GM18517 (cell line): ENCODE measurements at regions not wholly inside any gene's neighbourhood (a gene's known extent, or its start where the extent isn't known, plus 50 kb on each side); places are given as distances from the start of the nearest gene placed in this dataset.
A peak's percentile ranks its signal among the peaks of the same experiment; 100 is the strongest.
"Not testable (repeated sequence)": the region's sequence is repeated elsewhere in the genome, so short reads cannot be mapped to it uniquely, and the experiment has no call there.

Source experiments
- ATAC-seq: cut with Tn5 transposase; IDR thresholded peaks from one replicate; pipeline ENCODE4 v1.9.1; 2021; ENCODE audit warnings: mild to moderate bottlenecking, moderate library complexity; ENCODE audit not compliant: unreplicated experiment

GRCh38 chr3:177249203-177249602, 51.9 kb upstream of the TBL1XR1 start:
- peak; percentile 40 for ATAC-seq

GRCh38 chr3:177250151-177250550, 52.9 kb upstream of the TBL1XR1 start:
- ATAC-seq, result no peak

GRCh38 chr3:177251755-177252154, 54.5 kb upstream of the TBL1XR1 start:
- ATAC-seq, result peak; percentile 35

- no peak for ATAC-seq
Observed at GRCh38 chr3:177257006-177257405, 59.7 kb upstream of the TBL1XR1 start.

- no peak for ATAC-seq
Observed at GRCh38 chr3:177257625-177258024, 60.3 kb upstream of the TBL1XR1 start.

- no peak for ATAC-seq
Observed at GRCh38 chr3:177262396-177262795, 65.1 kb upstream of the TBL1XR1 start.

- ATAC-seq, result no peak
Observed at GRCh38 chr3:177263615-177264368, 66.5 kb upstream of the TBL1XR1 start.

- not testable (repeated sequence) for ATAC-seq
Observed at GRCh38 chr3:177271811-177272501, 74.7 kb upstream of the TBL1XR1 start.

GRCh38 chr3:177278016-177278415, 80.7 kb upstream of the TBL1XR1 start:
- no peak for ATAC-seq

- no peak for ATAC-seq
Observed at GRCh38 chr3:177279118-177279815, 82.0 kb upstream of the TBL1XR1 start.

GRCh38 chr3:177281292-177282118, 84.2 kb upstream of the TBL1XR1 start:
- no peak for ATAC-seq

- no peak for ATAC-seq
Observed at GRCh38 chr3:177282119-177282655, 84.9 kb upstream of the TBL1XR1 start.

- ATAC-seq, result no peak
Observed at GRCh38 chr3:177283983-177284382, 86.7 kb upstream of the TBL1XR1 start.

- no peak for ATAC-seq
Observed at GRCh38 chr3:177284383-177284881, 87.2 kb upstream of the TBL1XR1 start.

GRCh38 chr3:177286034-177286433, 88.8 kb upstream of the TBL1XR1 start:
- no peak for ATAC-seq

GRCh38 chr3:177287231-177287630, 89.9 kb upstream of the TBL1XR1 start:
- no peak for ATAC-seq

- no peak for ATAC-seq
Observed at GRCh38 chr3:177290633-177291032, 93.4 kb upstream of the TBL1XR1 start.

GRCh38 chr3:177294221-177294620, 96.9 kb upstream of the TBL1XR1 start:
- ATAC-seq, result no peak

- ATAC-seq, result no peak
Observed at GRCh38 chr3:177295116-177295515, 97.8 kb upstream of the TBL1XR1 start.

- no peak for ATAC-seq
Observed at GRCh38 chr3:177299250-177299649, 102.0 kb upstream of the TBL1XR1 start.
